A673 (cell line): ENCODE measurements at regions not wholly inside any gene's neighbourhood (a gene's known extent, or its start where the extent isn't known, plus 50 kb on each side); places are given as distances from the start of the nearest gene placed in this dataset.

Experiments
- CTCF ChIP-seq: fragments of 300-800, 200-600 bp; sonication (generic); conservative IDR thresholded peaks from 2 replicates; pipeline ENCODE4 v1.5.1; 2017; ENCODE audit warnings: low read depth, mild to moderate bottlenecking, antibody characterized with exemption, low read length, moderate library complexity, mixed read lengths
- EZH2 ChIP-seq: fragments of 200-600 bp; sonication (generic); IDR thresholded peaks from 2 replicates; pipeline ENCODE4 v1.6.1; 2017; ENCODE audit warnings: borderline replicate concordance, low read depth, mild to moderate bottlenecking, mixed read lengths, antibody characterized with exemption, low read length; ENCODE audit not compliant: poor library complexity, severe bottlenecking

GRCh38 chr21:23732776-23733175, 1874.5 kb downstream of the MRPL39 start:
- TF ChIP-seq CTCF (no peak), EZH2 (no peak)
